OCI-M2 (cell line): ENCODE measurements at regions not wholly inside any gene's neighbourhood (a gene's known extent, or its start where the extent isn't known, plus 50 kb on each side); places are given as distances from the start of the nearest gene placed in this dataset.
A peak's percentile ranks its signal among the peaks of the same experiment; 100 is the strongest.
"Not testable (repeated sequence)": the region's sequence is repeated elsewhere in the genome, so short reads cannot be mapped to it uniquely, and the experiment has no call there.

ENCODE experiments used
- DNase-seq: peaks from one replicate; lab custom pipeline; 2025; ENCODE audit not compliant: unreplicated experiment; lab: John Stamatoyannopoulos, UW

DNA sequence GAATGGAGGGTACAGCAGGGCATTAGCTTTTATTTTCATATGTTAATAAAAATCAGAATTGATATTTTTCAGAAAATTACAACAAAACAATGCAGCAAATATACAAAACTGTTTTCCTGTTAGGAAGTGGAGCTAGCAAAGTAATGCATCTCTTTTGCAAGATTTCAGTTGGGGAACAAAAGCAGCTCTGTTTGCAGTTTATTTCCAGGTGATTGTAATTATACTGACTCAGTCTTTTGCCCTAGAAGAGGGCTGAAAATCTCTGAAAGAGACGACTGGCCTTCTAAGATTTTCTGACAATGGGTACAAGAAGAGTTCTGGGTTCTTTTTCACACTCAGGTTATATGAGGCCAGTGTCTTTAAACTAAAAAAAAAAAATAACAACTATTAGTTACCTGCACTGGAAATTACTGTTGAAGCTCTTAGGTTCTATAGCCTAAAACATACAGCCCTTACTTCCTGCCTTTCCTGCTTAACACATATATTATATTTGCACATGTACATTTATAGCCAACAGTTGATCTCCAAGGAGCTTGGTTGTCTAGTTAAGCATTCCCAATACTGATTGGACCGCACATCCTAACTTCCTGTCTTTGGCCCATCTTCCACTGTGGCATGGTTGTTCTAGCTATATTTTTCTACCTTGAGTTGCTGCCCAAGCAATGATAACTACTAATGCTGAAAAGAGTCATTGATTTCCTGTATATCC lies 199.1 kb upstream of the KRR1 start:
- DNase-seq: no peak

DNA sequence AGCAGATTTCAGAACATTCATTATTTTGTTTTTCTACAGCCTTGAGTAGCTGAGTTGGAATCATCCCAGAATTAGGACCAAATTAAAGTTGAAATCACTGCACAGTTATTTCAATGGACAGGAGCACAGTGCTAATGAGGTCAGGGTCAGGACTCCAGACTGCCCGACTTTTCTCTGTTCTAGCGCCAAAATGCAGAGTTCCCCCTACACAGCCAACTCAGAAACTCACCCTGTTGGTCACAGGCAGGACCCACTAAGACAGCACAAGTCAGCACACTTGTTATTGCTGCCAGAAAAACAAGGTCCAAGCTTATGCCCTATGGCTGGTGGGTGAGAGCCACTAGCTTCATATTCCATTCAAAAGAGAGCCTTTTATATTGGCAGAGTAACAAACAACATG lies 198.1 kb upstream of the KRR1 start:
- no peak for DNase-seq

DNA sequence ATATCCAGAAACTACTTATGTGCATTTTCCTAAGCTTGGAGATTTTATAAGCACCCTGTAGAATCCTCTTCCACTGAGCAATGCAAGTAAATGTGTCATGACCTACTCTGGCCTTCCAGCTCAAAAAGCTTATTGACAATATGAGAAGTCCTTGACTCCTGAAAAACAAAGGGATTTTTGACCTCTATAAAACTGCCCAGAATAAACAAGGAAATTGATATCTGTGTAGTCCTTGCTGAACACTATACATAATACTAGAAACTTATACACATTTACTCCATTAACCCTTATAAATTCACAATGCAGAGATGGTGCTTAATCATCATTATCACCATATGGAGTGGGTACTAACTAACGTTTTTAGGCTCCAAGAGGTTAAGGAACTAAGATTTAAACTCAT lies 197.4 kb upstream of the KRR1 start:
- DNase-seq: no peak

DNA sequence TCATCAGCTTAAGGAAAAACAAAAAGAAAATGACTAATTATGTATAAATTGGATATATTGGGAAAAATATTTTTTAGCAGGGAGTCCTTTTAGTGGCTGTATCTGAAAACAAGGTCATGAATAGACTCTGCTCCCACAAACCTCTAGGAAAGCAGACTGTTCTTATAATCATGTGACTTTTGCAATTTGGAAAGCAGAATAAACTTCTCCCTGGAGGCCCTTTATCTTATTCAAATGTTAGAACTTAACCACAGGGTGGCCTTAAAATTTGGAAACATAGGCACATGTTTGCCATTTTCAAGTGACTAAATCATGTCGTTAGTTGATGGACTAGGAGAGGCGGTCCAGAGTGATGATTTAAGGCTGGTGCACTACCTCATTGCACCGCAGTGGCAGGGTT lies 196.6 kb upstream of the KRR1 start:
- DNase-seq: no peak

DNA sequence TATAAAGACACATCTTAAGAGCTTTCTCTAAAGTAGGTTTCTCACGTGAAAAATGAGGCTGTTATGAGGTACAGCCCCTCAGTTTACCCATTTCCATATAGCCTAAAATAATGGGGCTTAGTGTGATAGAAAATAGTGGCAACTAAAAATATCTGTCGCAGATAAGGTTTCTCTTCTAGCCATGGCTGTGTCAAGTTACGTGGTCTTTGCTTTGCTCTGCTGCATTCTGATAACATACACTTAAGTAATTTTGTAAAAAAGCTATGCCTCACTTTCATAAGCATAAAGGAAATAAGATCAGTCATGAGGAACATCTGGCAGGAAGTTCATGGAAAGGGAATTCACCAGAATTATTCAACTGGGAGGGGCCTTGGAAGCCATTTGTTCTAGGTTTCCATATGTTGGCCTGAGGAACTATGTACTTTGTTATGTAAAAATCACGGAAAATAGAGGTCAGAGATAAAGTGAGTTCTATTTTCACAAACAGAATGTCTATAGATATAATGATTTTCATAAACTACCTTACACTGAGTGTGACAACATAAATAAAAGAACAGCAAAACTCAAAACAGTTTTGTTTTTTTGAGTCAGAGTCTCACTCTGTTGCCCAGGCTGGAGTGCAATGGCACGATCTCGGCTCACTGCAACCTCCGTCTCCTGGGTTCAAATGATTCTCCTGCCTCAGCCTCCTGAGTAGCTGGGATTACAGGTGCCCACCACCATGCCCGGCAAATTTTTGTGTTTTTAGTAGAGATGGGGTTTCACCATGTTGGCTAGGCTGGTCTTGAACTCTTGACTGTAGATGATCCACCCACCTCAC lies 195.6 kb upstream of the KRR1 start:
- DNase-seq: peak; percentile 62

DNA sequence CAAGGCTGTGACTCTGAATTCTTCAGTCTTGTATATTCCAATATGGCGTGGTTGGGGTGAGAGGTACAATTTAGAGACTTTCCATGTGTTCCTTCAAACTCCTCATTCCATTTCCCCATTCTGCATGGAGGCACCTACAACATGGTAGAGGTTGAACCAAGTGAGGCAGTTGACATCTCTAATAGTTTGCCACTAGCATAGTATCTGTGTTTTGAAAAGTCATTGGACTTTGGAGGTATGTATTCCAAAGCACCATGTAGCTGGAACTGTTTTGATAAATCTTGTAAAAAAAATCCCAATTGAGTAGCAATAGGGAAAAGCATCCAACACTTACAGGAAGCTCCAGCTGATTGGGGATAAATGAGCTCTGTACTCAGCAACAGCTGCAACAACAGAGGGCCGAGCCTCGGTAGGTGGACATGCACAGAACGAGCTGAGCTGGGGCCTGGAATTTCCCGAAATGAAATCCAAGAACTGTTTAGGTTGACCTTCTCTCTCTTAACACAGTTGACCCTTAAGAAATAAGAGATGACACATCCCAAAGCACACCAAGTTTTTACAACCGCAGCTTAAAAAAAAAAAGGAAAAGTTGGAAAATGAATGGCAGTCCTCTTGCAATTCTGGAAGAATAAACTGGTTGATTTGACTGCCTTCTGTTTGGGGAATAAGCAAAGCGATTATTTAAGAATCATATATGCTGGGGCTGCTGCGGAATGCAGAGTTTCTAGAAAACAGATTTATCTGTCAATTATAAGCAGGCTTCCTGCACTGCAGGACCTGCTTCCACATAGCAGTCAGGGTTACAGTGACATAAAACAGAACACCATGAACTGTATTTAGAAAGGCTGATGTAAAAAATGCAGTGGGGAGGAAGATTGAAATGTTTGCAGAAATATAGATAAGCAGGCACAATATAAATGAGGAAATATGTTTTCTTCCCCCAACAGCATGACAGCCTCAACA lies 194.6 kb upstream of the KRR1 start:
- DNase-seq: no peak

DNA sequence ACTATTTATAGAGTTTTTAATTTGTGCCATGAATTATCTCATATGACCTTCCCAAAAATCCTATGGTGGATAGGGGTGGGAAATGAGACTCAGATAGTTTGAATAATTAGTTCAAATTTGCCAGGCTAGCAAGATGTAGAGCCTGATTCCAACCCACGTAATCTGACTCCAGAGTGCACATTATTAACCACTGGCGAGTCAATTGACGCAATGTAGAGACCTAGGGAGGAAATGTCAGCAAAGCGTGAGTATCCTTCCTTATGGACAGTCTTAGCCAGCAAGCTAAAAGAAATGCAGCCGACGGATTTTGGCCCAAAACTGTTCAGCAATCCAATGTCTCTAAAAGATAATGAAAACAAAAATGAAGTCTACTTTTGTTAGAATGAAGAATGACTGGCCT lies 193.3 kb upstream of the KRR1 start:
- DNase-seq: no peak

DNA sequence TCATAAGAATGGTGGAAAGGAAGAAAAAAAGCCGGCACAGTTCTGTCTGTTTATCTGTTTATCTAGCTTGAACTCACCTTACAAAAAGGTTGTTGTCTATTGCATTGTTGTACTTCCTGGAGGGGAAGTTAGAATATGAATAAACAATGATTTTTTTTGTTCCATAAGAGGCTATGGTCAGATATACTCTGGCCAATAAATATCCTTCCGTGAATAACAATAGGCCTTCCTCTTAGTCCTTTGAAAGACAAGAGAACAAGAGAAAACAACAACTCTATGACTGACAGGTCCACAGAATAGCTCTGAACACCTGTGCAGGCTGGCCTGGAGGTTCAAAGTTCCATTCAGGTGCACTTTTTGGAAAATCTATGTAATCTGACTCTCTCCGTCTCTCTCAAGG lies 192.8 kb upstream of the KRR1 start:
- DNase-seq: no peak

DNA sequence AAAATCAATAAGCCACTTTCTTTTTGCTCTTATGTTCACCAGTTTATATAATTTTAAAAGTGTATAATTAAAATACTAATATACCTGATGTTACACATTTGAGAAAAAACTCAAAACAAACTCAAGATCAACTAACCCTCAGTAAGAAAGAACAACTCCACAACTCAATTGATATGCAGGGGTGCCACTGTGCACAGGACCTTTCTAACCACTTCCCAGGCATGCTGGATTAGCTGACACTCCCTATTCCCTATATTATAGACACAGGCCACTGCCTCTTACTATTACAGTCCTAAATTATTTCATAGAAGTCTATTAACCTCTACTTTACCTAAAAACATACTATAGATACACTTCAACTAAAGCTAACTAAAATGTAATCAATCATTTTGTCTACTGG lies 191.7 kb upstream of the KRR1 start:
- no peak for DNase-seq

DNA sequence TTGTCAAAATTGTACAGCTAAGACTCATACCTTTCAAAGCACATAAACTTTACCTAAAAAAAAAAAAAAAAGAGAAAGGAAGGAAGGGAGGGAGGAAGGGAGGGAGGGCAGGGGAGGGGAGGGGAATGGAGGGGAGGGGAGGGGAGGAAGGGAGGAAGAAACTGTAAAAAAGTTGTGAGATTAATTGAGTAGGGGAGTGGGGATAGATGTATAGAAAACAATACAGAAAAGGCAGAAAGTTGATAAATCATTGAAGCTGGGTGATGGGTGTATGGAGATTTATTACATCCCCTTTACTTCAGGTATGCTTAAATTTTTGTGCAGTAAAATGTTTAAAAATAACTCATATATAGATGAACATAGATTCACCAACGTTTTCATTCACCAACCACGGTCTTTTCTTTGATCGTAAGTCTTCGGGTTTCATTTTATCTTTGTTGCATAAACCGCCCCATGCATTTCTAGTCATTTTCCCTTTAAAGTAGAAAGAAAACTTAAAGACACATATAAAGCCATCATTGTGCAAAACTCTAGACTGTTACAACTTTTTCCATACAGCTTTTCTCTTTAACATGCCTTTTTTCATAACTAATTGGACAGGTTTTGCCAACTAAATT lies 191.2 kb upstream of the KRR1 start:
- no peak for DNase-seq

DNA sequence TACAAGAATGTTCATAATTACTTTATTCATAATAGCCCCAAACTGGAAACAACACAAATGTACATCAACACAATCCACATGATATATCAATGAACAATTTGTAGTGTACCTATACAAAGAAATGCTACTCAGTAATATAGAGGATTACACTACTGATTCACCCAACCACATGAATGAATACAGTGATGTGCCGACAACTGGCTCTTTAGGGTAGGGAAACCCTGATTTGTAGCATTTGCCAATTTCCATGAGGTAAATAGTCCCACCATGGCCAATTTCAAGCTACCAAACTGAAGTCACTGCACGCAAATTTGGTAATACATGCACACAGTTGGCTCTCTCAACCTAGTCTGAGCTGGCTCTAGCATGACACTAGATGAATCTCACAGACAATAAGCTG lies 190.4 kb upstream of the KRR1 start:
- no peak for DNase-seq

DNA sequence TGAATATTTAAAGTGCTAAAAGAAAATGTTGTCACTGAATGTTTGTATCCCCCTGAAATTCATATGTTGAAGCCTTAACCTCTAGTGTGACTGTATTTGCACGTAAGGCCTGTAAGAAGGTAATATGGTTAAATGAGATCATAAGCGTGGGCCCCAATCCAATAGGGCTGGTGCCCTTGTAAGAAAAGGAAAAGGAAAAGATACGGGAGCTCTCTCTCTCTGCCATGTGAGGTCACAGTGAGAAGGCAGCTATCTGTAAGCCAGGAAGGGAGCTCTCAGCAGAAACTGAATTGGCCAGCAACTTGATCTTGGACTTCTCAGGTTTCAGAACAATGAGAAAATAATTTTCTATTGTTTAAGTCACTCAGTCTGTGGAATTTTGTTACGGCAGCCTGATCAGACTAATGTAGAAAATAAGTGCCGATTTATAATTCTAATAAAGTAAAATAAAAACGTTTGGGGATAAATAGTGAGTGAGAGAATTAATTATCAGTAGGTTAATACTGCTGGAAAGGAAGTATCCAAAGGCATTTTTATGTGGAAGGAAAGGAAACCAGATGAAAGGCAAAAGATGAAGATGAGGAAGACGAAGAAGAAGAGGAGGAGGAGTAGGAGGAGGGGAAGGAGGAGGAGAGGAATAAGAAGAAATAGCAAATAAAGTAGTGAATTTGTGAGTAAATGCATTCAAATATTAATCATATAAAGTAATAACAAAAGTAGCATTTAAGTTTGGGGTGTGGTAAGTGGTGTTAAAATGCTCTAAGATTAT lies 188.5 kb upstream of the KRR1 start:
- no peak for DNase-seq

DNA sequence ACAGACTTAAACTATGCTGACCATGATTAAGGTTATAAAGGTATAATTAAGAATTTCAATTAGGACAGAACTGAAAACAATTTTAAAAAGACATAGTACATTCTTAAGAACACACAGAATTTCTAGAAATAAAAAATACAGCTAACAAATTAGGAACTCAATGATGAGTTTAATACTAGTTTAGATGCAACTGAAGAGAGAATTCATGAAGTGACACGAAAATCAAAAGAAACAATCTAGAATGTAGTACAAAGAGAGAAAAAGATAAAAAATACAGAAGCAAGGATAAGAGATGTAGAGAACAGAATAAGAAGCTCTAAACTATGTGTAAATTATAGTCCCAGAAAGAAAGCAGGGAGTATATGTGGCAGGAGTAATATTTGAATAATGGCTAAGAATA lies 187.8 kb upstream of the KRR1 start:
- no peak for DNase-seq

DNA sequence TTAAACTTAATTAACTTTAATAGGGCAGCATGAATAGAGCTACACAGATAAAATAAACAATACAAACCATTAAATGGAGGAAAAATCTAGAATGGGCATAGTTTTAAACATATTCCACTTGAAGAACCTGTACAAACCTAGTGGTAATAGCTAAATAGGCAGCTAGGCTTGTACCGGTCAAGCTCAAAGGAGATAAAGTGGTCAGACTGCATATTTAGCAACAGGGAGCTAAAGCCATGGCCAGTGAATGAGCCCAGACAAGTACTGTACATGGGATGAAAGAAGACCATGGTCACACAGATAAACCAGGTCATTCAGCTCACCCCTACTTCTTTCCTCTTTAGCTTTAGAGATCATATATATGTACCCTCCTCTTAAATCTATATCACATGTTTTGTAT lies 186.6 kb upstream of the KRR1 start:
- no peak for DNase-seq

DNA sequence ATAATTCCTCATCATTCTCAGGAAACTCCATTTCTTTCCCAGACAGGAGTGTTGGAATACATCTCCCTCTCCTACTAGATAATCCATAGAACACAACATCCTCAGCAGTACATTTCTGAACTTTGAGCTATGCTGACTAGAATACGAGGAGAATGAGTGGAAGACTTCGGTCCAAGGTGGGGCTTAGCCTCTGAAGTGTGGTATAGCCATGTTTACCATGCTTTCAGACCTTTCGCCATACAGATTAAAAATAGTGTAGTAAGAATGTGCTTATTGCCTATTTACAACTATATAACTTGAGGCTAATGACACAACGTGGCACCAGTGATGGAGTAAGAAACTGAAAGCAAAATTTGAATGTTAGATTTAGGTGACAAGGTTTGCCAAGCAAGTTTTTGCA lies 184.5 kb upstream of the KRR1 start:
- no peak for DNase-seq

DNA sequence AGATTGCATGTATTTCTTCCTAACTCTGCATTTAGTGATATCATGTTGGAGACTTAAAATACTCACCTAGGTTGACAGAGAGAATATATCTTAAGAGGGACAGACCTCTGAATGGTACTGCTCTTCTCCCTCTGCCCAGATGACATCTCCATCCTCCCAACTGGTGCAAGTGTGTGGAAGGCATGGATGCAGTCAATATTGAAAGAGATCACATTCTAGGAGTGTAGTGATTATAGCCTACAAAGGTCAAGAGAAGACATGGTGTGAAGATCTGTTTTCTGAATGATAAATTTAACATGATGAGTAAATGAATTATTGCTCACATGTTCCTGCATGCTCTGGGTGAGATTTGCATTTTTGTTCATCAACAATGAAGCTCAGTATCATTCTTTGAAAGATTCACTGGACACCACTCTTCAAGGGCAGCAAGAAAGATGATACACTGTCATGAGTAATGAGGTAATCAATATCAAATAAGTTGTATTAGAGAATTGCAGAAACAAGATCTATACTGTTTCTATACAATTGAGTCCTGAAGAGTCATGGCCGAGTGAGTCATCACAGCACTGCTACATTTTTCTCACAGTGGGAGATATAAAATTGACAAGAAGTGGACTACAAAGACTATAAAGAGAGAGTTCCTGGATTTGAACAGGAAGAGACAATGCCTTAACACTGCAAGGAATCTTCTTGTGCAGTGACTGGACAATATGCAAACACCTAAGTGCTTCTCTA lies 183.3 kb upstream of the KRR1 start:
- no peak for DNase-seq

DNA sequence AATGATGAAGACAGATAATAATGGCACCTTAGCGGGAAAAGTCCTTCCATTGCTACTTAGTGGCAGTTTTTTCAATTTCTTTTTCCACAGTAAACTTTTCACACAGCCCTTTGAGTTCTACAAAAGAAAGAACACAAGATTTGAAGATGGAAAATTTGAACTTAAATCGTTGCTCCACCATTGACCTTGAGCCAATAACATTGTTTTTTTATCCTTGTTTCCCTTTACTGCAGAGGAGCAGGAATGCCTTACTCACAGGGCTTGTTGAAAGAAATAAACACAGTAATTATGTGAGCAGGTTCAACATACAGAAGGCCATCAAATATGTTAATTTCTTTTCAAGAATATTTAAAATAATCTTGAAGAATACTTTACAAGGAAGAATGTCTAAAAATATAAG lies 181.5 kb upstream of the KRR1 start:
- DNase-seq: no peak

DNA sequence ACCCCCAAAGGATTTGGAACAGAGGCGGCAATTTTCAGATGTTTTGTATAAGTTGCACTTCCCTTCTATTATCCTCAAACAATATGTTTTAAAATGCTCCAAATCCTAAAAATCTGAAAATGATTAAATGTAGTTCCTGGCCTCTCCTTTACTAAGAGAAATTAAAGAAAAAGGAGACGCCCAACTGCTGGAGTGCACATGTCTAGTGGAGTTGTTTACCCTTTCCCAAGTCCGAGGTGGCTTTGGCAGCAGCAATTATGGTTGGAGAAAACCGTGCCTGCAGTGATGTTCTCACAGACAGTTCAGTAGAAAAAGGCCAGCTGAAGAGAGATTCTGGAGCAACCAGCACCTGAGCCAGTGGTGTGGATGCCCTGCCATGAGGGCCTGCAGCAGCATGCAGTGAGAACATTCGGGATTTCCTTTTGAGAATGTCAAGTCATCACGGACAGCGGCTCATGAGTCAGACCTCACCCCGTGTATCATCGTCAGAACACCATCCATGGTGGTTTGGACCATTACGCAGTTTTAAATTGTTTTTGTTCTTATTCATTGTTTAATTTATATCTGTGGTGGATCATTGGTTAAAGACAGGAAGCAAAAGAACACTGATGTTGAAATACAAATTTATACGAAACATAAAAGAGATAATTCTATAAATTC lies 179.0 kb upstream of the KRR1 start:
- DNase-seq: no peak

DNA sequence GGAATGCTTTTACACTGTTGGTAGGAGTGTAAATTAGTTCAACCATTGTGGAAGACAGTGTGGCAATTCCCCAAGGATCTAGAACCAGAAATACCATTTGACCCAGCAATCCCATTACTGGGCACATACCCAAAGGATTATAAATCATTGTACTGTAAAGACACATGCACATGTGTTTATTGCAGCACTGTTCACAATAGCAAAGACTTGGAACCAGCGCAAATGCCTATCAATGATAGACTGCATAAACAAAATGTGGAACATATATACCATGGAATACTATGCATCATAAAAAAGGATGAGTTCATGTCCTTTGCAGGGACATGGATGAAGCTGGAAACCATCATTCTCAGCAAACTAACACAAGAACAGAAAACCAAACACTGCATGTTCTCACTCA lies 174.8 kb upstream of the KRR1 start:
- DNase-seq: not testable (repeated sequence)
